Activated naive CD8-positive, alpha-beta T cell treated with anti-CD3 and anti-CD28 coated beads, Interleukin-2, amount 10 ng/mL, durations not matched to agents 7 days and 5 days (primary cell): ENCODE measurements at regions not wholly inside any gene's neighbourhood (a gene's known extent, or its start where the extent isn't known, plus 50 kb on each side); places are given as distances from the start of the nearest gene placed in this dataset.

Experiments
- ATAC-seq: fragments of 150-1000 bp; cut with Tn5 transposase; one replicate; pipeline ENCODE4 v1.10.0; 2021; ENCODE audit warnings: low read depth, moderate library complexity
- POLR2A ChIA-PET: fragments of 350-600 bp; sonication (Branson Sonifier 250); formaldehyde crosslinking; loops from one replicate; lab custom pipeline; 2021; ENCODE audit warnings: antibody characterized with exemption; lab: Charles Lee
- DNase-seq: peaks from one replicate; pipeline ENCODE4 v3.0.0; 2021
- H3K27ac Mint-ChIP-seq: one replicate; pipeline ENCODE4 v1.8.0; 2022; ENCODE audit warnings: mild to moderate bottlenecking, mixed read lengths
- H3K27me3 Mint-ChIP-seq: one replicate; pipeline ENCODE4 v1.8.0; 2022; ENCODE audit warnings: mild to moderate bottlenecking, moderate library complexity, mixed read lengths
- H3K36me3 Mint-ChIP-seq: one replicate; pipeline ENCODE4 v1.8.0; 2021; ENCODE audit warnings: mild to moderate bottlenecking, mixed read lengths
- H3K4me1 Mint-ChIP-seq: one replicate; pipeline ENCODE4 v1.8.0; 2021; ENCODE audit warnings: mixed read lengths
- H3K4me3 Mint-ChIP-seq: one replicate; pipeline ENCODE4 v1.8.0; 2022; ENCODE audit warnings: mild to moderate bottlenecking, moderate library complexity, mixed read lengths
- H3K9me3 Mint-ChIP-seq: one replicate; pipeline ENCODE4 v1.8.0; 2021; ENCODE audit warnings: mixed read lengths

DNA sequence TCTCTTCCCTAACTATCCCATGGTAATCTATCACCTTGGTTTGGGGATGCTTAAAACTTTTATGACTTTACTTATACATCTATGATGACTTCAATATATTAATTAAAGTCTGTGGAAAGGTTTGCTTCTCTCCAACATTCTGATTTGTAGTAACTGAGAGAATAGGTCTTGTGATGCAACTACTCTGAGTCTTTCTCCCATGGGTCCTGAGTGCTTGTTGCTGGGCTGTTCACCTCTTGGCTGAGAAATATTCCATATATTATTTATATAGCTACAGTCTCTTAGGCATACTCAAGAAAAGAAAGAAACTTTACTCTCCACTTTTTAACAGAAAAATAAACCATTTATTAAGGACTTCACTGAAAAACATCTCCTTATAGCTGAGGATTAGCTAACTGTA, 119.3 kb upstream of the PLPPR5 start:
- H3K9me3 Mint-ChIP-seq: no peaks in the 10 kb centered on the region
- DNase-seq (no peak), ATAC-seq (no peak)
- POLR2A ChIA-PET: no interaction called here
- no peaks in the 10 kb centered on the region for H3K4me1 Mint-ChIP-seq
- H3K36me3 Mint-ChIP-seq: no peaks in the 10 kb centered on the region
- no peak overlapping the region for H3K27ac Mint-ChIP-seq
- H3K4me3 Mint-ChIP-seq: no peak overlapping the region
- H3K27me3 Mint-ChIP-seq: no peaks in the 10 kb centered on the region

DNA sequence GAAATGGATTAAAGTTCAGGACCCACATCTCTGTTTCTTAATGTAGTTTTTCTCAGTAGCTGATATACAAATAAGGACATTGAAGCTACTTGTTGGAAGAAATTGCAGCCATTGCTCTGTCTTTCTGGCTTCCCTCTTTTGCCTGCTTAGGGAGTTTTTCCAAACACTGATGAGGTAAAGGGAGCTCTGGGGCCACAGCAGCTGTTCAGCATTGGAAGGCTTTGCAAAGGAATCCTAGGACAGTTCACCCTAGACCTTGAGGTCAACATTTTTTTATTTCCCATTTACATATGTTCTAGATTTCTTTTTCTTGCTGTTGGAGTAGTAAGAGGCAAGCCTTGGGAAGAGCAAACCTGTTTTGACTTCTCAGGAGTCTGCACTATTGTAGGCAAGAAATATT, 126.9 kb upstream of the PLPPR5 start:
- POLR2A ChIA-PET: no interaction called here
- DNase-seq (no peak), ATAC-seq (no peak)
- Mint-ChIP-seq H3K27ac (no peak overlapping the region), H3K4me3 (no peak overlapping the region), H3K9me3 (no peaks in the 10 kb centered on the region), H3K36me3 (no peaks in the 10 kb centered on the region), H3K4me1 (no peaks in the 10 kb centered on the region), H3K27me3 (no peaks in the 10 kb centered on the region)

DNA sequence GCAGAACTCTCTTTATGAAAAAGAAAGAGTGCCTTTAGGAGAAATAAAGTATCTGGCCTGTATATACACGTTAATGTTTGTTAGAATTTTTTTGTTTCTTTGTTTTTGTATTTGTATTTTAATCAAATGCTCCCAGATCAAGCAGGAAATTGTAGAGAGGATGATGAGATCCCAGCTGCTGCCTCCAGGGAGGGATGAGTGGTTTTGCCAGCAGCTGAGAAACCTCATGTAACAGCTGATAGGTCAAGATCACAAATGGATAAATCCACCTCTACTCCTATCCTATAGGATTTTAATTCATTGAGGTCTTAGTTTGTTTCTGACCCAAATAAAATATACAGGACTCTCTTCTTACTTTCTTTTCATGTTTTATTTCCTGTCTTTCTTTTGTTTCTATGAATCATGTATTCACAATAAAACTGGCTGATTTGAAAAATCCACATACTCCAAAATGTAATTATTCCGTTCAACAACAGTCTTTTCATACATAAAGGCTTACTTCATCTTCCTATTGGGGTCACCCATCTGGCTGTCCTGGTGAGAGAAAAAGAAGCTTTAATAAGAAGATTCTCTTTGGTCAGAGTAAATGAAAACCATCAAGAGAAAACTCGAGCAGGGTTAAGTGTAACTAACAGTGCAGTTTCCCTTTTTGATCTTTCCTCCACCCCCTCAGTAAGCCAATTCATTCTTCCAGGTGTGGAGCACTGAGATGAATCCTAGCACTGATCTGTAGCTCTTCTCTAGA, 129.3 kb upstream of the PLPPR5 start:
- no peak overlapping the region for H3K4me3 Mint-ChIP-seq
- peaks cover 2% of the 10 kb centered on the region for H3K9me3 Mint-ChIP-seq
- DNase-seq (no peak), ATAC-seq (no peak)
- H3K27ac Mint-ChIP-seq: no peak overlapping the region
- H3K4me1 Mint-ChIP-seq: no peaks in the 10 kb centered on the region
- peaks cover 4% of the 10 kb centered on the region for H3K27me3 Mint-ChIP-seq
- POLR2A ChIA-PET: no interaction called here
- H3K36me3 Mint-ChIP-seq: no peaks in the 10 kb centered on the region

DNA sequence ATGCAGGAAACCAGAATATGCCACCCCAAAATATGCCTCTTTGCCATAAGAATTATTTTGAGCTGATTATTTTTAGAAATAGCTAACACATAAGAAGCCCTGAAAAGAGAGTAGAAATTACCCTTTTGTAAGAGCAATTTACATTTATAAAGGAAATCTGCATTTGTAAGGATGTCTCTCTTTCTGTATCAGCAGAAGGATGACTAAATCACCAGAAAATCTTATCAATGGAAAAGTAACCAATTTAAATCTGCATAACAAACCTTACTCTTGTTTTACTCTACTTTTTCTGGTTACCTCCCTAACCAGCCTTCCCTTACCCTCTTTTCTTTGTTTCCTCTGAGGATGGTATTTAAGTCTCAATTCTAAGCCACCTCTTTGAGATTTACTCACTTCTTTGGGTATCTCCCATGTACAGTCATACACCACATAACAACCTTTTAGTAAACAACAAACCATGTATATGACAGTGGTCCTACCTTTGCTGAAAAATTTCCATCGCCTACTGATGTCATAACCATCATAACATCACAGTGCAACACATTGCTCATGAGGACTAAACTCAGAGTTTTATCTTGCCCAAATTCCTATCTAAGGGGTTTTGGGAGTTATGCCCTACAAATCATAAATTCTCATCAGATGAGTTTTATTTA, 126.6 kb upstream of the PLPPR4 start:
- H3K27me3 Mint-ChIP-seq: peaks cover 4% of the 10 kb centered on the region
- H3K36me3 Mint-ChIP-seq: no peaks in the 10 kb centered on the region
- H3K9me3 Mint-ChIP-seq: peaks cover 2% of the 10 kb centered on the region
- no peak overlapping the region for H3K27ac Mint-ChIP-seq
- DNase-seq: no peak
- POLR2A ChIA-PET: no interaction called here
- H3K4me3 Mint-ChIP-seq: no peak overlapping the region
- H3K4me1 Mint-ChIP-seq: no peaks in the 10 kb centered on the region
- no peak for ATAC-seq

DNA sequence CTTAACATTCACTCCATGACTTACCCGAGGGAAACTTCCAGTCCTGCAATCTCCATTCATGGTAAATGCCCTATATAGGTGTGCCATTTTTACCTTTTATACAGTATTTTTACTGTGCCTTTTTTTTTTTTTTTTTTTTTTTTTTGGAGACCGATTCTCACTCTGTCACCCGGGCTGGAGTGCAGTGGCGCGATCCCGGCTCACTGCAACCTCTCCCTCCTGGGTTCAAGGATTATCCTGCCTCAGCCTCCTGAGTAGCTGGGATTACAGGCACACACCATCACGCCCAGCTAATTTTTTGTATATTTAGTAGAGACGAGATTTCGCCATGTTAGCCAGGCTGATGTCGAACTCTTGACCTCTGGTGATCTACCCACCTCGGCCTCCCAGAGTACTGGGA, 124.4 kb upstream of the PLPPR4 start:
- POLR2A ChIA-PET: no interaction called here
- H3K9me3 Mint-ChIP-seq: peaks cover 2% of the 10 kb centered on the region
- peaks cover 7% of the 10 kb centered on the region for H3K27me3 Mint-ChIP-seq
- H3K4me1 Mint-ChIP-seq: no peaks in the 10 kb centered on the region
- DNase-seq: no peak
- ATAC-seq: no peak
- H3K36me3 Mint-ChIP-seq: no peaks in the 10 kb centered on the region
- no peak overlapping the region for H3K27ac Mint-ChIP-seq
- H3K4me3 Mint-ChIP-seq: no peak overlapping the region

DNA sequence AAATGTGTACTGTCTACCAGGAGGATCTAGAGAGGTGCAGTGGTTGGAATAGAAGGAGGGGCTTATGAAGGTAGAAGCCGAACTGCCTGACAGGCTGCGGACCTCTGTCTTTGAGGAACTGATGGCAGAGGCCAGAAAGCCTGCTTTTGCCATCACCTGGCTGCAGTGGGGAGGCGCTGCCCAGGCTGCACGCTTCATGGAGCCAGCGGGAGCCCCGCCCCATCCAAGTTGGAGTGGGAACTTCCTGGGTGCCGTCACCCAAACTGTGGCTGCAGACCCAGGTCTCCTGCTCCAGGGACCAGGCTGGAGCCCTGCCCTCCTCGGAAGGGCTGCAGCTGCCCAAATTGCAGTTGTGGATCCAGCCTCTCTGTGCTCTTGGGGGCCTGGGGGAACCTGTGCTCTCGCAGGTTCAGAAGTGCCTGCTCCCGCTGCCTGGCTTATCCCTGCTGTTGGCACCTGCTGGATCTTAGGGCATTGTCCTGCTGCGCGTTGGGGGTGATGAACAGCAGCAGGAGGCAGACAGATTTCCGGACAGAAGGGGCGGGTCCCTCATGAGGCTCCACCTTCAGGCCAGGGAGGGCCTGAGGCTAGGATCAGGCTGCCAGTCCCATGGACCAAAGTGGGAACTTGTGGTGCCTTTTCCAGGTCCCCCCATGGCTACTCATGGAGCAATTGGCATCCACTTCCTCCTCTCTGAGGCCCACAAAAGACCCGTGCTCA, 118.0 kb upstream of the PLPPR4 start:
- Mint-ChIP-seq H3K4me1 (no peaks in the 10 kb centered on the region), H3K36me3 (no peaks in the 10 kb centered on the region), H3K9me3 (no peaks in the 10 kb centered on the region), H3K27me3 (peaks cover 3% of the 10 kb centered on the region), H3K27ac (no peak overlapping the region), H3K4me3 (no peak overlapping the region)
- ATAC-seq (no peak), DNase-seq (no peak)
- POLR2A ChIA-PET: no interaction called here

DNA sequence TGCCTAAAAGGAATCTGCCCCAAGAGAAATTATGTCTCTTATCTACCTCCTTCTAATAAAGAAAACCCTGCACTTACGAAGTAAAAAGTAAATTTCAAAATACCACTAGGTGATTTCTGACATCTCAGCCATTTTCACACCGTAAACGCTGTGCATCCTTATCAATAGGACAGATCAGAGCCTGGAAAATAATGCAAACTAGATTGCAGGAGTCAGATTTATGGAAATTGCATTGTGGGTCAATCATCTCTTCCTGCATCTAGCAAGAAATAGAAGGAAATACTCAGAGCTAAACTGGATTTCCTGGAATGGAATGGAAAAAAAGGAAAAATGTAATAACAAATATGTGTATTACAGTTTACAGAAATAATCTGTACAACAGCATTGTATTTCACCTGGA, 114.3 kb upstream of the PLPPR4 start:
- no peaks in the 10 kb centered on the region for H3K9me3 Mint-ChIP-seq
- ATAC-seq (no peak), DNase-seq (no peak)
- POLR2A ChIA-PET: no interaction called here
- H3K36me3 Mint-ChIP-seq: no peaks in the 10 kb centered on the region
- H3K4me1 Mint-ChIP-seq: no peaks in the 10 kb centered on the region
- peaks cover 2% of the 10 kb centered on the region for H3K27me3 Mint-ChIP-seq
- H3K27ac Mint-ChIP-seq: no peak overlapping the region
- no peak overlapping the region for H3K4me3 Mint-ChIP-seq

DNA sequence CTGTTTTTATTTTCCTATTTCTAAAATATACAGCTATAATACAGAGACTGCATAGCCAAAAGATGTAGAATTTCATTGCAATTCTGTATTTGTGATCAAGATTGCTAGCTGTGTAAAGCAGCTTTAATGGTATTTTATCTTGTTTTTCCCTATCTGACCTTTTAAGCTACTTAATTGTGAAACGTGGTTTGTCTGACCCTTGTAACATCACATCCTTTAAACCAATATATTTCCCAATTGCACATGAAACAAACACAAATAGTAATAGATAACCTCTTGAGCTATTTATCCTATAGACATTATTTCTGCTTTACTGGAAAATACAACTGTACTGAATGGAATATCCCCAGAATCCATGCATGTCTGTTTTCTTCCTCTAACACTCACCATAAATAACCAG, 112.2 kb upstream of the PLPPR4 start:
- Mint-ChIP-seq H3K4me3 (no peak overlapping the region), H3K4me1 (no peaks in the 10 kb centered on the region), H3K36me3 (no peaks in the 10 kb centered on the region), H3K9me3 (no peaks in the 10 kb centered on the region), H3K27ac (no peak overlapping the region), H3K27me3 (peaks cover 8% of the 10 kb centered on the region)
- POLR2A ChIA-PET: no interaction called here
- DNase-seq (no peak), ATAC-seq (no peak)

DNA sequence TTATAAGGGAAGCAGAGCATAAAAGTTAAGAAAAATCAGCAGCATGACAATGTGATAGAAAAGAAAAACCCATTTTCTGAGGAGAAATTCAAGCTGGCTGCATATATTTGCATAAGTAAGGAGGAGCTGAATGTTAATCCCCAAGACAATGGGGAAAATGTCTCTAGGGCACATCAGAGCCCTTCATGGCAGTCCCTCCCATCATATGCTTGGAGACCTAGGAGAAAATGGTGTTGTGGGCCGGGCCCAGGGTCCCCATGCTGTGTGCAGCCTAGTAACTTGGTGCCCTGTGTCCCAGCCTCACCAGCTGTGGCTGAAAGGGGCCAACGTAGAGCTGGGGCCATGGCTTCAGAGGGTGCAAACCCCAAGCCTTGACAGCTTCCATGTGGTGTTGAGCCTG, 100.6 kb upstream of the PLPPR4 start:
- ATAC-seq: no peak
- Mint-ChIP-seq H3K27me3 (peaks cover 1% of the 10 kb centered on the region), H3K9me3 (no peaks in the 10 kb centered on the region), H3K27ac (no peak overlapping the region), H3K4me1 (no peaks in the 10 kb centered on the region), H3K4me3 (no peak overlapping the region), H3K36me3 (no peaks in the 10 kb centered on the region)
- DNase-seq: no peak
- POLR2A ChIA-PET: no interaction called here

DNA sequence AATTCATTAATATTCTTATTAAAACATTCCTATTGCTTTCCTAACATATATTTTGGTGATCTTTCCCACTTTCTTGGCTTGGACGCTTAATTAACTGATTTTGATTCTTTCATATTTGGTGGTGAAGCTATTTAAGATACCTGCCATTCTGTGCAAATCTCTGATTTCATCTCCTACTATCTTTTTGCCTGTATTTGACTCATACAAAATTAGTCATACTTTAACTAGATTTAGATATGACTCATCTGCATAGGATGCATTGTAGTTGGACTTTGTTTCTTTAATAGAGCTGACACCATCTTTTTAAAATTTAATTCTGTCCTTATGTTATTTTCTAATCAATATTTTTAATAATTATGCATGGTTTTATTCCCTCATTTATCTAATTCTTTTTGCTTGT, 93.8 kb upstream of the PLPPR4 start:
- Mint-ChIP-seq H3K27ac (no peak overlapping the region), H3K27me3 (peaks cover 12% of the 10 kb centered on the region), H3K4me3 (no peak overlapping the region), H3K36me3 (no peaks in the 10 kb centered on the region), H3K9me3 (no peaks in the 10 kb centered on the region), H3K4me1 (no peaks in the 10 kb centered on the region)
- no peak for ATAC-seq
- DNase-seq: no peak
- POLR2A ChIA-PET: no interaction called here

DNA sequence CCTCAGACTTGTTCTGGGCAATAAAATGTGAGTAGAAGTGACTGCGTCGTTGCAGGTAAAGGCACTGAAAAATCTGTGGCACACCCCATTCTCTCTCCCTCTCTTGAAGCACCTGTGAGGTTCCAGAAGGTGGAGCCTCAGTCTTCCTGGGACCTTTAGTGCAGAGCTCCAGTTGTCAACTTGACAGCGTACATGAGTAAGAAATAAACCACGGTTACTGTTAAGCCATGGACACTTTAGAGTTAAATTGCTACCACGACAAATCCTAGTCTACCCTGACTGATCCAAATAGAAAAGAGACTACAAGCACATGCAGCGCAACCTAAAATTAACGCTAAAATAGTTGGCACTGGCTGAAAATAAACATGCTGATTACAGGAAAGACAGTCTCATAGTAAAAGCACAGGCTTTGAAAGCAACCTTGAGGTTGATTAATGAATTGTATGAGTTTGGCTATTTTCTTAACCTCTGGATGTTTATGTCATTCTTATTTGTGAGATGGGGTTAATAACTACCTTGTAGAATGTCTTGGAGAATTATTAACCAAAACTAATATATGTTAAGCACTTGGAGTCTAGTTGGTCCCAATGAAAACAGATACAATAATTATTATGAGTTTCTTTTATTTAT, 93.0 kb upstream of the PLPPR4 start:
- Mint-ChIP-seq H3K4me1 (no peaks in the 10 kb centered on the region), H3K27me3 (peaks cover 12% of the 10 kb centered on the region), H3K36me3 (no peaks in the 10 kb centered on the region), H3K9me3 (no peaks in the 10 kb centered on the region), H3K4me3 (no peak overlapping the region), H3K27ac (no peak overlapping the region)
- DNase-seq (no peak), ATAC-seq (no peak)
- POLR2A ChIA-PET: no interaction called here

DNA sequence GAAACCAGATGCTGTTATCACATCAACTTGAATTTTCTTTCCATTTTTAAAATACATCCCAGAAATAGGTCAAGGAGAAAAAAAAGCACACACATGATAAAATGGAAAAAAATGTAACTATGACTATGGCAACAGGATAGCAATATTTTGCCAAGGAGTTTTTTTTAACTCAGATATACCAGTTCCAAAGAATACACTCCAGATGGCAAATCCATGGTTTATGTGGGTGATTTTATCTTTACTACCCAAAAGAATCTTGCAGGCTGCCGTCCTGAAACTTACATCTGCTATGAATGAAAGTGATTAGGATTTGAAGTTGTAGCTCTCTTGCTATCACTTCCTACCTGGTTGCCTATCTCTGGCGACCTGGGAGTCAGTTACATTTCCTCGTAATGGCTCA, 91.0 kb upstream of the PLPPR4 start:
- Mint-ChIP-seq H3K9me3 (no peaks in the 10 kb centered on the region), H3K4me1 (no peaks in the 10 kb centered on the region), H3K4me3 (no peak overlapping the region), H3K27ac (no peak overlapping the region), H3K36me3 (no peaks in the 10 kb centered on the region), H3K27me3 (peaks cover 14% of the 10 kb centered on the region)
- no peak for DNase-seq
- POLR2A ChIA-PET: no interaction called here
- no peak for ATAC-seq

DNA sequence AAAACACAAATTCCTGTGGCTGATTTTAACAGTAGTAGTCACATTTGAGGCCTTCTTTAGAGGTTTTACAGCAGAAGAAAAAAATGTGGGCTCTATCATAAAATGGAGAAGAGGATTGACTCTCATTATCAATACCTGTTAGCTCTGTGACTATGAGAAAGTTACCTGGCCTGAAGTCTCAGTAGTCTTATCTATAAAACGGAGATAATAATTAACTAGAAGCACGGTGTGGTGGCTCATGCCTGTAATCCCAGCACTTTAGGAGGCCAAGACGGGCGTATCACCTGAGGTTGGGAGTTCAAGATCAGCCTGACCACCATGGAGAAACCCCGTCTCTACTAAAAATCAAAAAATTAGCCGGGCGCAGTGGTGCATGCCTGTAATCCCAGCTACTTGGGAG, 90.4 kb upstream of the PLPPR4 start:
- Mint-ChIP-seq H3K27me3 (peaks cover 11% of the 10 kb centered on the region), H3K4me1 (no peaks in the 10 kb centered on the region), H3K9me3 (no peaks in the 10 kb centered on the region), H3K36me3 (no peaks in the 10 kb centered on the region), H3K4me3 (no peak overlapping the region), H3K27ac (no peak overlapping the region)
- POLR2A ChIA-PET: no interaction called here
- DNase-seq (no peak), ATAC-seq (no peak)

DNA sequence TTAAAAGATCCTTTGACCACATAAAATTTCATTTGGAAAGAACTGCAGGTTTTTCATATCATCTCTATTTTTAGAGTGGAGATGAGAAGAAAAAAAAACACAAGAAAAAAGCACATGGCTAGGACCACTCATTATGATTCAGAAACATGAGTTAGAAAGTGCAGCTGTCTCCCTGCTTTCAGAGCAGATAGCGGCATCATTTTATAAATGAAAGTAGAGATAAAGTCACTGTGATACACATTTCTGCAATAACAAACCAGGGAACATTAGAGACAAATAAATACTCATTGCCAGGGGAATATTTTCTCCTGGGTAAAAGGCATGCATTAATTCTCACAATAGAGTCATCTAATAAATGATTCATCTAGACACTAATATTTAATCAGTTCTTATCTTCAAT, 87.5 kb upstream of the PLPPR4 start:
- Mint-ChIP-seq H3K9me3 (no peaks in the 10 kb centered on the region), H3K4me3 (no peak overlapping the region), H3K27ac (no peak overlapping the region), H3K4me1 (no peaks in the 10 kb centered on the region), H3K36me3 (no peaks in the 10 kb centered on the region), H3K27me3 (peaks cover 2% of the 10 kb centered on the region)
- no peak for DNase-seq
- no peak for ATAC-seq
- POLR2A ChIA-PET: no interaction called here
